Sigmoid colon (tissue), 3 donors: ENCODE measurements at regions not wholly inside any gene's neighbourhood (a gene's known extent, or its start where the extent isn't known, plus 50 kb on each side); places are given as distances from the start of the nearest gene placed in this dataset.

Source experiments
- CTCF ChIP-seq, 4 experiments: fragments of 450-650 bp in 3 of 4; fragments of 200-600 bp in 1 of 4; IDR thresholded peaks; one replicate each; pipeline ENCODE4 v1.5.1; 2016 to 2019; ENCODE audit warnings: antibody characterized with exemption in 4 of 4, mild to moderate bottlenecking in 3 of 4, moderate library complexity in 2 of 4
- POLR2A ChIP-seq, 2 donors: fragments of 450-650 bp; IDR thresholded peaks; one replicate each; pipeline ENCODE4 v1.6.1; 2016; ENCODE audit warnings: antibody characterized with exemption in 2 of 2, mild to moderate bottlenecking in 2 of 2, moderate library complexity in 2 of 2

GRCh38 chr6:56346958-56347357 lies 99.6 kb upstream of the COL21A1 start:
- TF ChIP-seq CTCF (IDR thresholded peaks at IDR 0.05) (no peak), POLR2A (IDR thresholded peaks at IDR 0.05) (no peak)
